ENCODE measurements at regions not wholly inside any gene's neighbourhood (a gene's known extent, or its start where the extent isn't known, plus 50 kb on each side); places are given as distances from the start of the nearest gene placed in this dataset.

DNA sequence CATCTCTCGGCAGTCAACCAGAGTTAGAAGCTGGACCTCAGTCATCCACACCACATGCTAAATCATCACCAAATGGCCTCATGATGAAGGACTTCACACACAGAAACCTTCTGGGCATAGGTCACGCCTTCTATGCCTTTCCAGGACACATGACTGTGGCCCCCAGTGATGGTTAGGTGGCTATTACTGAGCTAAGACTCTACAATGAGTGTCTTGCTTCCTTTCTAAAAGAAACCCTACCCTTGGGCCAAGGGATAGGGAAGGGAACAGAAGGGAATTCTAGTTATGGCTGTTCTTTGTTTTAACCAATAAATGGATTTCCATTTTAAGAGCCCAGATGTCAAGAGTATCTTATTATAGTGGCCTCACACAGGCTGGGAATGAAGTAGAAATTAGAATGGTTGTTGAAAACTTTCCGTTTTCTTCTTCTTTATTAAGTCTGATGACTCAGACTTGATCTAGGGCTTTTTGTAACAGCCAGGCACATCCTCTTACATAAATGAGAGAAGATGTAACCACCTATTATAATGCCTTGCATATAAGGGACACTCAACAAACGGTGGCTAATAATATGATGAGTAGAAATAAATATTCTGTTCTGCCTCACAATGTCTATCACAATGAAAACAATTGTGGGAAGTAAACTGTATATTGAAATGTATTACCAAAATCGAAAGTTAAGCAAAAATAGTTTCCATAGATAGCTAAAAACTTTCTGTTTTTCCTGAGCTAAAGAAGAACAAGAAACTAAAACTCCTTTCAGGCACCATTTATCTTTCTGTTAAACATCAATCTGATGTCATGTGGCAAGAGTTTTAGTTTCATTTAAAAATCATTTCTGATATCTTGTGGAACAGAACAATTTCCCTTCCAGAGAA is 62.5 kb upstream of the TOMM7 start:
- Histone ChIP-seq H3K4me3 (no peak overlapping the region), H3K4me1 (no peaks in the 10 kb centered on the region), H3K9me3 (no peaks in the 10 kb centered on the region), H3K4me2 (no peak overlapping the region), H3K27ac (no peak overlapping the region)
- ATAC-seq (no peak), FAIRE-seq (no peak), DNase-seq (ENCODE audit: low read depth in 1 of 2, low spot score in 1 of 2) (no peak)
- WGBS (ENCODE audit: missing lambda C conversion rate), result 32% methylated on average over 5 of the region's 5 CpGs
- ChIA-PET CTCF (interaction anchor here (1.4 kb wide), 1 partner anchor 10 kb away, joined by 3 read pairs; no protein-coding TSS in a partner anchor), POLR2A (interaction anchor here (0.6 kb wide), 1 partner anchor 388 kb away, joined by 3 read pairs; no protein-coding TSS in a partner anchor)
- TF ChIP-seq HOXA7 (CRISPR knock-in tag; IDR thresholded peaks at IDR 0.05) (no peak), SREBF2 (IDR thresholded peaks at IDR 0.05) (no peak), HDAC2 (IDR thresholded peaks at IDR 0.05) (no peak), ATOH8 (CRISPR knock-in tag; IDR thresholded peaks at IDR 0.05; ENCODE audit: low read depth) (no peak), POLR2AphosphoS2 (conservative IDR thresholded peaks at IDR 0.05; ENCODE audit: low read length) (no peak), HOXB5 (CRISPR knock-in tag; IDR thresholded peaks at IDR 0.05) (no peak), TP53 (CRISPR knock-in tag; IDR thresholded peaks at IDR 0.05) (no peak), MAFK (IDR thresholded peaks at IDR 0.05; ENCODE audit: partially characterized antibody) (no peak), GATA3 (IDR thresholded peaks at IDR 0.05; ENCODE audit: borderline replicate concordance) (no peak), ZNF302 (CRISPR knock-in tag; IDR thresholded peaks at IDR 0.05) (no peak), KDM1A (IDR thresholded peaks at IDR 0.05; ENCODE audit: low read depth) (no peak), FOSB (CRISPR knock-in tag; IDR thresholded peaks at IDR 0.05) (no peak), CHD4 (IDR thresholded peaks at IDR 0.05; ENCODE audit: borderline replicate concordance) (no peak), NPAS2 (CRISPR knock-in tag; IDR thresholded peaks at IDR 0.05; ENCODE audit: borderline replicate concordance) (no peak), CEBPB (IDR thresholded peaks at IDR 0.05) (no peak), POLR2A (IDR thresholded peaks at IDR 0.05; ENCODE audit: low read length) (no peak)
- TF ChIP-seq, protein P1, sequence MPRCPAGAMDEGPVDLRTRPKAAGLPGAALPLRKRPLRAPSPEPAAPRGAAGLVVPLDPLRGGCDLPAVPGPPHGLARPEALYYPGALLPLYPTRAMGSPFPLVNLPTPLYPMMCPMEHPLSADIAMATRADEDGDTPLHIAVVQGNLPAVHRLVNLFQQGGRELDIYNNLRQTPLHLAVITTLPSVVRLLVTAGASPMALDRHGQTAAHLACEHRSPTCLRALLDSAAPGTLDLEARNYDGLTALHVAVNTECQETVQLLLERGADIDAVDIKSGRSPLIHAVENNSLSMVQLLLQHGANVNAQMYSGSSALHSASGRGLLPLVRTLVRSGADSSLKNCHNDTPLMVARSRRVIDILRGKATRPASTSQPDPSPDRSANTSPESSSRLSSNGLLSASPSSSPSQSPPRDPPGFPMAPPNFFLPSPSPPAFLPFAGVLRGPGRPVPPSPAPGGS (IDR thresholded peaks at IDR 0.05), result no peak
- TF ChIP-seq, protein P2, sequence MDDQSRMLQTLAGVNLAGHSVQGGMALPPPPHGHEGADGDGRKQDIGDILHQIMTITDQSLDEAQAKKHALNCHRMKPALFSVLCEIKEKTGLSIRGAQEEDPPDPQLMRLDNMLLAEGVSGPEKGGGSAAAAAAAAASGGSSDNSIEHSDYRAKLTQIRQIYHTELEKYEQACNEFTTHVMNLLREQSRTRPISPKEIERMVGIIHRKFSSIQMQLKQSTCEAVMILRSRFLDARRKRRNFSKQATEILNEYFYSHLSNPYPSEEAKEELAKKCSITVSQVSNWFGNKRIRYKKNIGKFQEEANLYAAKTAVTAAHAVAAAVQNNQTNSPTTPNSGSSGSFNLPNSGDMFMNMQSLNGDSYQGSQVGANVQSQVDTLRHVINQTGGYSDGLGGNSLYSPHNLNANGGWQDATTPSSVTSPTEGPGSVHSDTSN (IDR thresholded peaks at IDR 0.05), result no peak
- TF ChIP-seq, protein P3, sequence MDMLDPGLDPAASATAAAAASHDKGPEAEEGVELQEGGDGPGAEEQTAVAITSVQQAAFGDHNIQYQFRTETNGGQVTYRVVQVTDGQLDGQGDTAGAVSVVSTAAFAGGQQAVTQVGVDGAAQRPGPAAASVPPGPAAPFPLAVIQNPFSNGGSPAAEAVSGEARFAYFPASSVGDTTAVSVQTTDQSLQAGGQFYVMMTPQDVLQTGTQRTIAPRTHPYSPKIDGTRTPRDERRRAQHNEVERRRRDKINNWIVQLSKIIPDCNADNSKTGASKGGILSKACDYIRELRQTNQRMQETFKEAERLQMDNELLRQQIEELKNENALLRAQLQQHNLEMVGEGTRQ (IDR thresholded peaks at IDR 0.05), result no peak

DNA sequence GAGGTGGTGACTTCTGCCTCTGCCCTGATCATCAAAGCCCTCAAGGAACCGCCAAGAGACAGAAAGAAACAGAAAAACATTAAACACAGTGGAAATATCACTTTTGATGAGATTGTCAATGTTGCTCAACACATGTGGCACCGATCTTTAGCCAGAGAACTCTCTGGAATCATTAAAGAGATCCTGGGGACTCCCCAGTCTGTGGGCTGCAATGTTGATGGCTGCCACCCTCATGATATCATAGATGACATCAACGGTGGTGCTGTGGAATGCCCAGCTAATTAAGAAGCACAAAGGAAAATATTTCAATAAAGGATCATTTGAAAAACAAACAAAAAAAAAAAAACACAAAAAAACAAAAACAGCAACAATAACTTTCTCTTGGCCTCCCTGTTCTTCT is 59.5 kb upstream of the TOMM7 start:
- TF ChIP-seq EP300 (IDR thresholded peaks at IDR 0.05) (no peak), MAFK (IDR thresholded peaks at IDR 0.05; ENCODE audit: partially characterized antibody) (no peak), POLR2AphosphoS2 (conservative IDR thresholded peaks at IDR 0.05; ENCODE audit: low read length) (no peak), MAZ (IDR thresholded peaks at IDR 0.05; ENCODE audit: borderline replicate concordance, low read depth, low read length) (no peak), ZFP36 (IDR thresholded peaks at IDR 0.05; ENCODE audit: borderline replicate concordance, partially characterized antibody) (no peak), CEBPB (IDR thresholded peaks at IDR 0.05) (no peak), TP53 (CRISPR knock-in tag; IDR thresholded peaks at IDR 0.05) (no peak), CHD4 (IDR thresholded peaks at IDR 0.05; ENCODE audit: borderline replicate concordance) (no peak), RAD21 (conservative IDR thresholded peaks at IDR 0.05 in 1 of 2, IDR thresholded peaks at IDR 0.05 in 1 of 2) (no peak), RARB (CRISPR knock-in tag; IDR thresholded peaks at IDR 0.05) (no peak)
- TF ChIP-seq, protein P4, sequence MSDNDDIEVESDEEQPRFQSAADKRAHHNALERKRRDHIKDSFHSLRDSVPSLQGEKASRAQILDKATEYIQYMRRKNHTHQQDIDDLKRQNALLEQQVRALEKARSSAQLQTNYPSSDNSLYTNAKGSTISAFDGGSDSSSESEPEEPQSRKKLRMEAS (IDR thresholded peaks at IDR 0.05), result no peak
- CTCF ChIA-PET, result no interaction called here
- ATAC-seq (no peak), FAIRE-seq (no peak), DNase-seq (ENCODE audit: low read depth in 1 of 2, low spot score in 1 of 2) (no peak)
- Histone ChIP-seq H3K9me3 (no peaks in the 10 kb centered on the region), H3K4me2 (no peak overlapping the region), H3K4me1 (no peaks in the 10 kb centered on the region), H3K4me3 (no peak overlapping the region), H3K27ac (no peak overlapping the region)
- 38% methylated on average over 3 of the region's 3 CpGs for WGBS (ENCODE audit: missing lambda C conversion rate)
- POLR2A ChIA-PET, result no interaction called here
